ENCODE measurements at regions not wholly inside any gene's neighbourhood (a gene's known extent, or its start where the extent isn't known, plus 50 kb on each side); places are given as distances from the start of the nearest gene placed in this dataset.
"Not testable (repeated sequence)": the region's sequence is repeated elsewhere in the genome, so short reads cannot be mapped to it uniquely, and the experiment has no call there.

DNA sequence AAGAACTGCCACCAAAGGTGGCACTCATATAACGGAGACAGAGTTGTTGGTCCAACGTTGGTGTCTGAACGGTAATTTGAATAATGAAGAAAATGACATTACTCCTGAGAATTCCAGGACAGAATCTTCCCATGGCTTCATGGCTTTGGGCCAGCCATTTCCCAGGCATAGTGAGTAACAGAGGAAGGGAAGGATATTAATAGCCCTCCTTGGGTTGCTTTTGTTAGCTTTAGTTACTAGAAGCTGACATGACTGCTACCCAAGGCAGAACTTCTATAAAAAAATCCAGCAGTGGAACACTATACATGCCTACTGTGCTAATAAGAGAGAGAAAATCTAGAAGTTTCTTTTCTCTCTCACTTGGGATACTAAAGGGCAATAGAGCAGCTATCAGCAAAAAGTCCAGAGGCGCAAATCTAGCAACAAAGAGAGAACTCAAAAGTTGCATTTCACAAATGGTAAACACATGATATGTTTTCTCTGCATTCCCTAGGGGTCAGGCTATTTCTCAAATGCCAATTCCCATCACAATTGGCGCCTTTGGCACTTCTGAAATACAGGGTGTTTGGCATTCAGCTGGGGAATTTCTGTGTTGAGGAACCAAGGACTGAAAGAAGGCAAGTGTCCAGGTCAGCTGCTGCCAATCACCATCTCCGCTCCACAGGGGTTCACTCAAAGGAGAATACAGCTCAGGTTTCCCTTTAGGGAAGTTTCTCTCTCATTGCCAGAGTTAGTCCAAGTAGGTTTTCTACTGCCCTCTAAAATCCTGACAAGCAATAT, 160.8 kb upstream of the KYNU start:
- Mint-ChIP-seq H3K4me1 (no peaks in the 10 kb centered on the region), H3K27me3 (no peaks in the 10 kb centered on the region), H3K4me3 (no peak overlapping the region), H3K27ac (no peak overlapping the region), H3K9me3 (peaks cover 3% of the 10 kb centered on the region), H3K36me3 (no peaks in the 10 kb centered on the region)
- CTCF ChIA-PET = no interaction called here
- DNase-seq = no peak

DNA sequence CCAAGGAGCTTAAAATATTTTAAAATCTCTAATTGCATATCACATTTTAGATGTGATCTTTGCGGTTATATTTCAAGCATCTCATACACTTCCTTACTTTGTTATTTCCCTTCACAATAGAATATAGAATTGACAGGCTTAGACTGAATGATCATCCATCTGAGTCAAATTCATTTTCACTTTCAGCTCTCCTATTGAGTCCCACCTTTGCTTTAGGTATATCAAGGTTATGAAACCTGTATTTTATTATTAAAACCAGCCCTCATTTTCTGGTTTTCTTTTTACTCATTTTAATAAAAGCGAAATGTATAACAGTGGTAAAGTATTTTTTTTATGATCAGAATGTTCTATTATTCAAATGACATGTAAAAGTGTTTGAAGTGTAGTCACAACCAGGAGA, 162.9 kb upstream of the KYNU start:
- Mint-ChIP-seq H3K4me1 (no peaks in the 10 kb centered on the region), H3K27me3 (no peaks in the 10 kb centered on the region), H3K4me3 (no peak overlapping the region), H3K9me3 (peaks cover 3% of the 10 kb centered on the region), H3K36me3 (no peaks in the 10 kb centered on the region), H3K27ac (no peak overlapping the region)
- DNase-seq = no peak
- CTCF ChIA-PET = no interaction called here

DNA sequence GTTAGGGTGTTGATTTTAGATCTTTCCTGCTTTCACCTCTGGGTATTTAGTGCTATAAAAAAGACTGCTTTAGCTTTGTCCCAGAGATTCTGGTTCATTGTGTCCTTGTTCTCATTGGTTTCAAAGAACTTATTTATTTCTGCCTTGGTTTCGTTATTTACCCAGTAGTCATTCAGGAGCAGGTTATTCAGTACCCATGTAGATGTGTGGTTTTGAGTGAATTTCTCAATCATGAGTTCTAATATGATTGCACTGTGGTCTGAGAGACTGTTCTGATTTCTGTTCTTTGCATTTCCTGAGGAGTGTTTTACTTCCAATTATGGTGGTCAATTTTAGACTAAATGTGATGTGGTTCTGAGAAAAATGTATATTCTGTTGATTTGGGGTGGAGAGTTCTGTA, 167.1 kb upstream of the KYNU start:
- no peak overlapping the region for H3K4me3 Mint-ChIP-seq
- CTCF ChIA-PET = no interaction called here
- peaks cover 5% of the 10 kb centered on the region for H3K9me3 Mint-ChIP-seq
- DNase-seq = no peak
- no peak overlapping the region for H3K27ac Mint-ChIP-seq
- no peaks in the 10 kb centered on the region for H3K27me3 Mint-ChIP-seq
- no peaks in the 10 kb centered on the region for H3K4me1 Mint-ChIP-seq
- no peaks in the 10 kb centered on the region for H3K36me3 Mint-ChIP-seq

DNA sequence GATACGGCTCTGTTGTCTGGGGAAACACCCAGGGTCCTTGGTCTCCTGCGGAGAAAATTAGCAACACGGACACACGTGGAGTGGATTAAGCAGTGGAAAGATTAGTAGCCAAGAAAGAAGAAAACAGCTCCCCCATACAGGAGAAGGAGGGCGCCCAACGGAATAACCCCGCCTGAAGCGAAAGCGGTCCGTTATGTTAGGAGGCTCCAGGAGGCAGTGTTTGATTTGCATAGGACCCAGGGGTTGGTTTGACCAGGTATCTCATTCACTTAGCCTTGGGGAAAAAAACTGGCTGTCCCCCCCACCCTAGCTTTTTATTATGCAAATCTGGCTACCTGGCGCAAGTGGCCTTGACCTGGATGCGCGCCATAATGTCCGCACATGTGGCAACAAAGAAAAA, 170.1 kb upstream of the KYNU start:
- no peak overlapping the region for H3K4me3 Mint-ChIP-seq
- H3K4me1 Mint-ChIP-seq = no peaks in the 10 kb centered on the region
- H3K36me3 Mint-ChIP-seq = no peaks in the 10 kb centered on the region
- CTCF ChIA-PET = no interaction called here
- H3K9me3 Mint-ChIP-seq = peaks cover 9% of the 10 kb centered on the region
- H3K27ac Mint-ChIP-seq = no peak overlapping the region
- DNase-seq = no peak
- no peaks in the 10 kb centered on the region for H3K27me3 Mint-ChIP-seq

DNA sequence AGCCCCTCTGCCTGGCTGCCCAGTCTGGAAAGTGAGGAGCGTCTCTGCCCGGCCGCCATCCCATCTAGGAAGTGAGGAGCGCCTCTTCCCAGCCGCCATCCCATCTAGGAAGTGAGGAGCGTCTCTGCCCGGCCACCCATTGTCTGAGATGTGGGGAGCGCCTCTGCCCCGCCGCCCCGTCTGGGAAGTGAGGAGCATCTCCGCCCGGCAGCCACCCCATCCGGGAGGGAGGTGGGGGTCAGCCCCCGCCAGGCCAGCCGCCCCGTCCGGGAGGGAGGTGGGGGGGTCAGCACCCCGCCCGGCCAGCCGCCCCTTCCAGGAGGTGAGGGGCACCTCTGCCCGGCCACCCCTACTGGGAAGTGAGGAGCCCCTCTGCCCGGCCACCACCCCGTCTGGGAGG, 175.1 kb upstream of the KYNU start:
- CTCF ChIA-PET, DNase-seq, H3K27me3 Mint-ChIP-seq, H3K4me1 Mint-ChIP-seq, H3K36me3 Mint-ChIP-seq, H3K27ac Mint-ChIP-seq, H3K4me3 Mint-ChIP-seq, H3K9me3 Mint-ChIP-seq: not testable (repeated sequence)

DNA sequence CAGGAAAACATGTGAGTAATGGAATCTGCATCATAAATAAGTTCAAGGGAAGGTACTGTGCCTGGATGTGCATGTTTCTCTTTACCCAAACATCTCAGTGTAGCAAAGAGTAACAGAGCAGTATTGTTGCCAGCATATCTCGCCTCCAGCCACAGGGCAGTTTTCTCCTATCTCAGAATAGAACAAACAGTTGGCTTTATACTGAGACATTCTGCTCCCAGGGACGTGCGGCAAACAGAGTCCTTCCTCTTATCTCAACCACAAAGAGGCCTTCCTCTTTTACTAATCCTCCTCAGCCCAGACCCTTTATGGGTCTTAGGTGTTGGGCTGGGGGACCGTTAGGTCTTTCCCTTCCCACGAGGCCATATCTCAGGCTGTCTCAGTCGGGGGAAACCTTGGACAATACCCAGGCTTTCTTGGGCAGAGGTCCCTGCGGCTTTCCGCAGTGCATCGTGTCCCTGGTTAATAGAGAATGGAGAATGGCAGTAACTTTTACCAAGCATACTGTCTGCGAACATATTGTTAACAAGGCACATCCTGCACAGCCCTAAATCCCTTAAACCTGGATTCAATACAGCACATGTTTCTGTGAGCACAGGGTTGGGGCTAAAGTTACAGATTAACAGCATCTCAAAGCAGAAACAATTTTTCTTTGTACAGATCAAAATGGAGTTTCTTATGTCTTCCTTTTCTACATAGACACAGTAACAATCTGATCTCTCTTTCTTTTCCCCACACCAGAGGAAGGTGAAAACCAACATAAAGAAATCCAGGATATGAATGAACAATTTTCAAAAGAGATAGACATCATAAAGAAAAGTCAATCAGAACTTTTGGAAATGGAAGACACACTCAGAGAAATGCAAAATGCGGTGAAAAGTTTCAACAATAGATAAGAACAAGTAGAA, 181.9 kb upstream of the KYNU start:
- H3K27me3 Mint-ChIP-seq, H3K27ac Mint-ChIP-seq, H3K4me3 Mint-ChIP-seq, DNase-seq, H3K36me3 Mint-ChIP-seq, CTCF ChIA-PET, H3K4me1 Mint-ChIP-seq, H3K9me3 Mint-ChIP-seq: not testable (repeated sequence)

DNA sequence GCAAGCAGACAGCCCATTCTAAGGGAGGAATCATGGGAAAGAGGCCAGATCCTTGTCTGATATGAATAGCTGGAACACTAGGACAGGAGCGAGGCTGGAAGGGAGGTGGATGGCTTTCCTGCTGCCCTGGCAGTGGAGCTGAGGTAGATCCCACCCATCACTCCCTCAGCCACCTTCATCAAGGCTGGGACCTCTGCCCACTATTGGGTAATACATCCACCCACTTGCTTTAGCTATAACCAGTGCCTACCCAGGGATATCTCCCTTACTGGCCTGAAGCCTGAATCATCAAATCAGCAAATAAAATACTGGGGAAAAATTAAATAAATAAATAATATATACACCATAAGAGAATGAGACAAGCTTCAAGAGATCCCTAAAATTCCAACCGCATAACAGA, 183.2 kb upstream of the KYNU start:
- Mint-ChIP-seq H3K9me3 (no peaks in the 10 kb centered on the region), H3K36me3 (no peaks in the 10 kb centered on the region), H3K27me3 (no peaks in the 10 kb centered on the region), H3K27ac (no peak overlapping the region), H3K4me3 (no peak overlapping the region), H3K4me1 (no peaks in the 10 kb centered on the region)
- no peak for DNase-seq
- CTCF ChIA-PET = no interaction called here

DNA sequence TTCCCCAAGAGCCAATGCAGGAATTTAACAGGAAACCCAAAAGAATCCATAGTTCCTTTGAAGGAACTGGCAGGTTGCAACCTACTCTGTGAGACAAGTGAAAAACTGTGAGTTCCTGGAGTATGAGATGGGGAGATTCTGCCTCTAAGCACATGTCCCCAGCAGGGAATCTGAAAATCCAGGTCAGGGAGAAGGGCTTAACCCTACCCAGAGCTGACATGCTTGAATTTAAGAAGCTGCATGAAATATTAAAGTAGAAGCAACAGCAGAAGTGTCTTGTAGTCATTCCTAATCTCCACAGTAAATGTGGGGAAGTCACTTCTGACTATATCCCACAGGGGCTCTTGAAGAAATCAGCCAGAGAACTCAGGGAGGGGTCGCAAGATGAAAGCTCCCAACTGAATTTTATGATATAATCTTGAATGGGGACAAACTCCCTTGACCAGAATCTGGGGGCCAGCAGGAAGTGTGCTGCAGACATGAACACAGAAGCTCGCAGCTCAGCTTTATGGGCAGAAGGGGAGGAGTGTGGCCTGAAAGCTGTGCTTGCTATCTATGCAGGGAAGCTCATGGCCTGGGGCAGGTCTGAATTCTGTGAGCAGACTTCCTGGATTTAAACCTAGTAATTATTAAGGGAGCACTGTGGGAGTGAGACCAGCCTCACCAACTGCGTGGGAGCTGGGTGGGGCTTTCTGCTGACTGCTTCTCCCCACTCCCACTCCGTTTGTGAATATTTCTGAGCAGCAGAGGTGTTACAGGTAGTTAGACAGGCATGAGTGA, 184.1 kb upstream of the KYNU start:
- Mint-ChIP-seq H3K4me3 (no peak overlapping the region), H3K9me3 (no peaks in the 10 kb centered on the region)

DNA sequence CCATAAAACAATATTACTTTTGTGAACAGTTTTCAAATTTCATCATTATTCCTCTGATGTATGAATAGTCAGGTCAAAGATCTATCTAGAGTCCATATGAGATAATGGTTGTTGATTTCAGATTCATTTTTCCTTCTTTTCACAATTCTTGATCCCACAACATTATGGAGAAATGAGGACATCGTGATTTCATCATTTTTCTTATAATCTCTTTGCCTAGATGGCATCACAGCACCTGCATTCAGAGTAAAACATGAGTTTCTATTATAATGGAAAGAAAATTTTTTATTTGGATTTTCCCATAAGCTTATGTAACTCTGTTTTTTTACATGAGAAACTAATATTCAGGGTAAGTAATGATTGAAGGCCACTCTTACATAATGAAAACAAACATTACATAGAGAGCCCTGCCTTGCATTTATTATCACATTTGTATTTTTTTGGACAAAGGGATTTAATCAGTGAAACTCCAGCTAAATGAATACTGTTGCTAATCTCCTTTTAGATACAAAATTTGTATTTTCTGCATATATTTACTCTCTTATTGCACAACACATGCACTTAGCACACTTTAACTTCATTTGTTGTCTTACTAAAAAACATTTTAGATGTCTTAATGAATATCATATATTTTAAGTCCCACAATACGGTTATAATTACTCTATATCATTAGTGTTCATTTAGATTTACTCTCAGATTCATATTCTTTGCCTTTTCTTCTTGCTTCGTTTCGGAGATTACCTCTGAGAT, 188.4 kb upstream of the KYNU start:
- CTCF ChIA-PET = no interaction called here
- no peaks in the 10 kb centered on the region for H3K9me3 Mint-ChIP-seq
- no peak overlapping the region for H3K27ac Mint-ChIP-seq
- no peak for DNase-seq
- H3K36me3 Mint-ChIP-seq = no peaks in the 10 kb centered on the region
- H3K4me3 Mint-ChIP-seq = no peak overlapping the region
- H3K27me3 Mint-ChIP-seq = no peaks in the 10 kb centered on the region
- H3K4me1 Mint-ChIP-seq = no peaks in the 10 kb centered on the region

More for the DNA sequence above, 184.1 kb upstream of the KYNU start:
- Mint-ChIP-seq H3K27me3 (no peaks in the 10 kb centered on the region), H3K4me1 (no peaks in the 10 kb centered on the region), H3K36me3 (no peaks in the 10 kb centered on the region), H3K27ac (no peak overlapping the region)
- CTCF ChIA-PET = no interaction called here
- no peak for DNase-seq

DNA sequence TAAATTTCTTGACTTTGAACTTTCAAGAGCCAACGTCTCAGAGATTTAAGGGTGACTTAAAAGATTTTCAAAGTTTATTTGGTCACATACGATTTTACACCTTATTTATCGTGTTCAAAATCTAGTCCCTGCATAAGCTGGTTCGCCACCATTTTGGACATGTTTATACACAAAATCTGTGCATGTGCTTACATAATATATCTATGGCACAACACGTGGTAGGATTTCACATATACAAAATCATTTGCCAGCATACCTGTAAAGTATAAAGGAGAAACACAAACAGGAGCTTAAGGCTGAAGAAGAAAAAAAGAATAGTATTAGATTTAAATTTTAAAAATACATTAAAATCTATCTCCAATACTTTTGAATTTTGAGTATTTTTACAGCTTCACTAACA, 190.0 kb upstream of the KYNU start:
- no peaks in the 10 kb centered on the region for H3K36me3 Mint-ChIP-seq
- DNase-seq = no peak
- H3K9me3 Mint-ChIP-seq = no peaks in the 10 kb centered on the region
- no peak overlapping the region for H3K27ac Mint-ChIP-seq
- H3K4me3 Mint-ChIP-seq = no peak overlapping the region
- no peaks in the 10 kb centered on the region for H3K4me1 Mint-ChIP-seq
- CTCF ChIA-PET = no interaction called here
- H3K27me3 Mint-ChIP-seq = no peaks in the 10 kb centered on the region

DNA sequence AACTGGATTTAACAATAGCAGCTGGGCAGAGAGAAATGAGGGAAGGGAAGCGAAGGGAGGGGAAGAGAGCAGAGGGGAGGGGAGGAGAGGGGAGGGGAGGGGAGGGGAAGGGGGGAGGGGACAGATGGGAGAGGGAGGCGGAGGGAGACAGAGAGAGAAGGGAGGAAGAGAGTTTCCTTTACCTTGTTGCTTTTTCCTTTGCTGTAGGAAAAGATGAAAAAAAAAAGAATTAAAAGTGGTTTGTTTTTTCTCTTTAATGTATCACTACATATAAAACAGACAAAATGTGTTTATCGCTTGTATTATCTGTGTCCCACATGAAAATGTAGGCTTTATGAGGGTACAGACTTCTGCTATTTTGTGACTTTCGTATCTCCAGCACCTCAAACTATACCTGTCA, 190.4 kb upstream of the KYNU start:
- H3K4me1 Mint-ChIP-seq = no peaks in the 10 kb centered on the region
- CTCF ChIA-PET = no interaction called here
- H3K4me3 Mint-ChIP-seq = no peak overlapping the region
- H3K9me3 Mint-ChIP-seq = no peaks in the 10 kb centered on the region
- no peak for DNase-seq
- no peaks in the 10 kb centered on the region for H3K27me3 Mint-ChIP-seq
- no peaks in the 10 kb centered on the region for H3K36me3 Mint-ChIP-seq
- no peak overlapping the region for H3K27ac Mint-ChIP-seq

DNA sequence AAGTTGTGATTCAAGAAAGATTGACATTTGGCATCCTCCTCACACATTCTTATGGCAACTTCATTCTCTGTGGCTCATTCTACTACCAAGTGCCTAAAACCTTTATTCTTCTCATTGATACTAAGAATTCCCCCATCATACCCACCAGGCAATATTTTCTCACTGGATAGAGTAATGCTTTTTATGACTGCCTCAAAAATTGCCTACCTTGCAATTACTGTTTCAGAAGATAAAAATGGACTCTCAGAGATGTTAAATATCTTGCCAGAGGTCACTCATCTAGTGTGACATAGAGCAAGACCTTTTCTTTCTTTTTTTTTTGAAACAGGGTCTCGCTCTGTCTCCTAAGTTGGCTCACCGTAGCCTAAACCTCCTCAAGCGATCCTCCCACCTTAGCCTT, 192.8 kb upstream of the KYNU start:
- no peaks in the 10 kb centered on the region for H3K4me1 Mint-ChIP-seq

DNA sequence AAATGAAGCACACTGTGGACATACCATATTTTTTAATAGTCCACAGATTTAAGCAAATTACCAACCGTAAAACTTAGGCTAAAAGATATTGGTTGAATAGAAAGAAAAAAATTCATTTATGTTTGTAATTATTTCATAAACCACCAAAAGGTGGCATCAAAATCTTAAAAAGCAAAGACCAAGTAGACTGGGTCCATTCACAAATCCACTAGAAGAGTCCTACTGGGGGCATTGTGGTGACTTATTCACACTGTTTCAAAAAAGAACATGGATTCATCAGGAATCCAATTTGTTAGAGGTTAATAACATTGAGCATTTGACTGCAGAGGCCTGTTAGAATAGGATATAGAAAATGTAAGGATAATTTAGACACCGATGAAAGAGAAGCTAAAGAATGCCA, 194.9 kb upstream of the KYNU start:
- H3K9me3 Mint-ChIP-seq = no peaks in the 10 kb centered on the region
- no peaks in the 10 kb centered on the region for H3K36me3 Mint-ChIP-seq
- DNase-seq = no peak
- H3K27ac Mint-ChIP-seq = no peak overlapping the region
- CTCF ChIA-PET = no interaction called here
- no peaks in the 10 kb centered on the region for H3K27me3 Mint-ChIP-seq
- no peaks in the 10 kb centered on the region for H3K4me1 Mint-ChIP-seq
- no peak overlapping the region for H3K4me3 Mint-ChIP-seq

More for the DNA sequence above, 192.8 kb upstream of the KYNU start:
- Mint-ChIP-seq H3K36me3 (no peaks in the 10 kb centered on the region), H3K9me3 (no peaks in the 10 kb centered on the region), H3K4me3 (no peak overlapping the region), H3K27me3 (no peaks in the 10 kb centered on the region), H3K27ac (no peak overlapping the region)
- no peak for DNase-seq
- CTCF ChIA-PET = no interaction called here

DNA sequence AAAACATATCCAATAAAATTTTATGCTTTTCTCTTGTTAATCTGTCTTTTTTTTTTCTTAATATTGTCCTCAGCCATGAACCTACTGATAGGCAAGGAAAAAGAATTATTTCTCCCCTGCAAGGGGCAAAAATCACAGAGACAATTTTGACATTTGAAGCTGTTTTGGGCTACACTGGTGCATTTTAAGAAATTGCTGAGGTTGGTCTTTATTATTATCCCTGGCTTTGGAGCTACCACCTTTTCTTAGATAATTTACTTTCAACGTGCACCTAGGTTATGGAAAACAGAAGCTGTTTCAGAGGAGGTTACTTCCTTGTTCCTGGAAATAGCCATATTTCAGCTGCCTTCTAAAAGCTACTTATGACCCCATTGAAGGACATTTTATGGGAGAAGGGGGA, 195.5 kb upstream of the KYNU start:
- Mint-ChIP-seq H3K4me1 (no peaks in the 10 kb centered on the region), H3K9me3 (no peaks in the 10 kb centered on the region), H3K36me3 (no peaks in the 10 kb centered on the region), H3K4me3 (no peak overlapping the region), H3K27me3 (no peaks in the 10 kb centered on the region), H3K27ac (no peak overlapping the region)
- no peak for DNase-seq
- CTCF ChIA-PET = no interaction called here

All from activated naive CD4-positive, alpha-beta T cell treated with anti-CD3 and anti-CD28 coated beads, Interleukin-2, amount 10 ng/mL, durations not matched to agents 7 days and 5 days (primary cell).